ENCODE measurements at regions not wholly inside any gene's neighbourhood (a gene's known extent, or its start where the extent isn't known, plus 50 kb on each side); places are given as distances from the start of the nearest gene placed in this dataset.

DNA sequence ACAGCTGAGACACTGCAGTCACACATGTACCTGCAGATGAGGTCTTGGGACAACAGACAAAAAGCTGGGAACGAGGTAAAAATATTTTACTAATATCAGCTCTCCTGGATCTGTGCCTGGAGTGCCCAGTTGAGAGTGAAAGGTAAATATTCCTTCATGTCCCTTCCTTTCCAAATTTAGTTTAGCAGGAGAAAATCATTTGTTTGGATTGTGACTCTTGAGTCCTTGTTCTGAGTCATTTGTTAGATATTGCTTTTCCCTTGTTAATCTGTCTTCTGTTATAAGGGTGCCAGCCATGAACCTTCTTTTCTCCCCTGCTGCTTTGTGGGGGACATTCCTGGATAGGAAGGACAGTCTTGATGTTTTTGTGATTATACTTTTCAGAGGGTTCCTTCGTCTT is 329.2 kb downstream of the DSC3 start:
- Histone ChIP-seq H3K27ac (no peak overlapping the region), H3K9ac (no peak overlapping the region), H3K4me2 (no peak overlapping the region), H3K79me2 (ENCODE audit: insufficient read depth, low read depth) (no peaks in the 10 kb centered on the region), H3K4me1 (ENCODE audit: low read depth, poor library complexity, severe bottlenecking) (no peaks in the 10 kb centered on the region), H3K4me3 (IDR thresholded peaks at IDR 0.05; ENCODE audit: insufficient read depth, low read depth, low read length) (no peak overlapping the region), H3K36me3 (ENCODE audit: insufficient read depth) (no peaks in the 10 kb centered on the region), H4K20me1 (ENCODE audit: insufficient read depth) (no peaks in the 10 kb centered on the region), H3K27me3 (ENCODE audit: insufficient read depth, low read depth) (no peaks in the 10 kb centered on the region), H2AFZ (ENCODE audit: low read depth) (no peak overlapping the region)
- TF ChIP-seq CTCF (conservative IDR thresholded peaks at IDR 0.05; ENCODE audit: low read depth, low read length): no peak

GRCh38 chr18:30712383-30712782 is 330.2 kb downstream of the DSC3 start:
- TF ChIP-seq CTCF (conservative IDR thresholded peaks at IDR 0.05; ENCODE audit: low read depth, low read length): no peak
- H3K4me2 ChIP-seq: no peak overlapping the region
- no peaks in the 10 kb centered on the region for H3K27me3 ChIP-seq (ENCODE audit: insufficient read depth, low read depth)
- H3K27ac ChIP-seq: no peak overlapping the region
- no peak overlapping the region for H3K9ac ChIP-seq
- no peaks in the 10 kb centered on the region for H3K4me1 ChIP-seq (ENCODE audit: low read depth, poor library complexity, severe bottlenecking)
- H3K4me3 ChIP-seq (IDR thresholded peaks at IDR 0.05; ENCODE audit: insufficient read depth, low read depth, low read length): no peak overlapping the region
- H3K79me2 ChIP-seq (ENCODE audit: insufficient read depth, low read depth): no peaks in the 10 kb centered on the region
- H4K20me1 ChIP-seq (ENCODE audit: insufficient read depth): no peaks in the 10 kb centered on the region
- no peaks in the 10 kb centered on the region for H3K36me3 ChIP-seq (ENCODE audit: insufficient read depth)
- no peak overlapping the region for H2AFZ ChIP-seq (ENCODE audit: low read depth)

DNA sequence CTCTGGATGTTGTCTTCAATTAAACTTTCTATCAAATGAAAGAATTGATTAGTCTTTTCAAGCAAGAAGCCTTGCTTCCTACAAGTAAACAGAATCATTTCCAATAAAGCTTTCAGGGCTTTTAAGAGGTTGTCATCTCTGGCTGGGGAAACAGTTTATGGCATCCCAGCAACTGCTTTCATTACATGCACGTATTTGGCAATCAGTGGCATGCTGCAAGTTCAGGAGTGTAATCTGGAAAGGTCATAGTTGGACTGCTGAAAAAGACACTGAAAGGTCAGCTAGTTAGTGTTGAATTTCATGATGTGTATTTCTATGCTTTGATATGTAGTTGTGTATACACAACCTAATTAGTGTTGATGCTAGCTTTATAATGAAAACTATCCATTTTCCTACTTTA is 332.9 kb downstream of the DSC3 start:
- no peak overlapping the region for H2AFZ ChIP-seq (ENCODE audit: low read depth)
- TF ChIP-seq CTCF (conservative IDR thresholded peaks at IDR 0.05; ENCODE audit: low read depth, low read length): no peak
- H4K20me1 ChIP-seq (ENCODE audit: insufficient read depth): no peaks in the 10 kb centered on the region
- no peaks in the 10 kb centered on the region for H3K79me2 ChIP-seq (ENCODE audit: insufficient read depth, low read depth)
- no peak overlapping the region for H3K27ac ChIP-seq
- no peaks in the 10 kb centered on the region for H3K36me3 ChIP-seq (ENCODE audit: insufficient read depth)
- no peaks in the 10 kb centered on the region for H3K27me3 ChIP-seq (ENCODE audit: insufficient read depth, low read depth)
- H3K9ac ChIP-seq: no peak overlapping the region
- no peak overlapping the region for H3K4me3 ChIP-seq (IDR thresholded peaks at IDR 0.05; ENCODE audit: insufficient read depth, low read depth, low read length)
- no peaks in the 10 kb centered on the region for H3K4me1 ChIP-seq (ENCODE audit: low read depth, poor library complexity, severe bottlenecking)
- H3K4me2 ChIP-seq: no peak overlapping the region

DNA sequence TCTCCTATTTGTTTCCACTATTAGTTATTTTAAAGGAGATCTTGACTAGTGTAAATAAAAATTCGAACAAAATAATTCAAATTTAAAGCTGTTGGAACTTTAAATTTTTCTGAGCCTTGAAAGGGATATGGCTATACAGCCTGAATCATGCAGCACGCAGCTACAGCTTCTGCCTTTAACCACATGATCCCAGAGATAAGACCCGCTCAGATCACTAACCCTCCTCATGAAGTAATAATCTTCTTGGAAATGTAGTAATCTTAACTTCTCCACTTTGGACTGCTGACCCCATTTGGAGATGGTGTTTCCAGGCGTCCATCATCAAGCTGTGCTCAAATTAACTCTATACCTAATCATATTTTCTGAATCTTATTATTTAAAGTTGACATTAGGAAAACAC is 336.6 kb downstream of the DSC3 start:
- Histone ChIP-seq H3K27ac (no peak overlapping the region), H3K9ac (no peak overlapping the region), H3K79me2 (ENCODE audit: insufficient read depth, low read depth) (no peaks in the 10 kb centered on the region), H3K27me3 (ENCODE audit: insufficient read depth, low read depth) (no peaks in the 10 kb centered on the region), H3K4me1 (ENCODE audit: low read depth, poor library complexity, severe bottlenecking) (no peaks in the 10 kb centered on the region), H2AFZ (ENCODE audit: low read depth) (no peak overlapping the region), H3K4me3 (IDR thresholded peaks at IDR 0.05; ENCODE audit: insufficient read depth, low read depth, low read length) (no peak overlapping the region), H3K36me3 (ENCODE audit: insufficient read depth) (no peaks in the 10 kb centered on the region), H3K4me2 (no peak overlapping the region), H4K20me1 (ENCODE audit: insufficient read depth) (no peaks in the 10 kb centered on the region)
- no peak for TF ChIP-seq CTCF (conservative IDR thresholded peaks at IDR 0.05; ENCODE audit: low read depth, low read length)

- Histone ChIP-seq H3K4me1 (ENCODE audit: low read depth, poor library complexity, severe bottlenecking) (no peaks in the 10 kb centered on the region), H3K36me3 (ENCODE audit: insufficient read depth) (no peaks in the 10 kb centered on the region), H4K20me1 (ENCODE audit: insufficient read depth) (no peaks in the 10 kb centered on the region), H3K27me3 (ENCODE audit: insufficient read depth, low read depth) (no peaks in the 10 kb centered on the region), H3K4me3 (IDR thresholded peaks at IDR 0.05; ENCODE audit: insufficient read depth, low read depth, low read length) (no peak overlapping the region), H3K79me2 (ENCODE audit: insufficient read depth, low read depth) (no peaks in the 10 kb centered on the region), H3K27ac (no peak overlapping the region), H2AFZ (ENCODE audit: low read depth) (no peak overlapping the region), H3K9ac (no peak overlapping the region), H3K4me2 (no peak overlapping the region)
- TF ChIP-seq CTCF (conservative IDR thresholded peaks at IDR 0.05; ENCODE audit: low read depth, low read length): no peak
Measured at GRCh38 chr18:30698571-30698970, 344.0 kb downstream of the DSC3 start.
